ENCODE measurements at regions not wholly inside any gene's neighbourhood (a gene's known extent, or its start where the extent isn't known, plus 50 kb on each side); places are given as distances from the start of the nearest gene placed in this dataset.

DNA sequence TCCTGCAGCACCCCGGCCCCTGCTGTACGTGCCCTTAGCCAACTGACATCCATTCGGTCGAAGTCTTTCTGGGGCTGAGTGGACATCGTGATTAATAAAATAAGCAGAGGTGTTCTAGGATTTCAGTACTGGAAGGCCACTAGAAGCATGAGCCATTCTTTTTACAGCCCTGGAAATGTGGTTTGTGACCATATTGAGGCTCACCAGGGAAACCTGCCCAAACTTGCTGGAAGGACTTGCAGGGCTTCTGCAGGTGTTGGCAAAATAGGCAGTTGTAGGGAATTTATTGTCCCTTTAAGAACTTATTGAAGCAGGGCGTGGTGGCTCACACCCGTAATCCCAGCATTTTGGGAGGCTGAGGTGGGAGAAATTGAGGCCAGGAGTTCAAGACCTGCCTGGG, 80.8 kb downstream of the DOP1B start:
- TF ChIP-seq, protein P1, sequence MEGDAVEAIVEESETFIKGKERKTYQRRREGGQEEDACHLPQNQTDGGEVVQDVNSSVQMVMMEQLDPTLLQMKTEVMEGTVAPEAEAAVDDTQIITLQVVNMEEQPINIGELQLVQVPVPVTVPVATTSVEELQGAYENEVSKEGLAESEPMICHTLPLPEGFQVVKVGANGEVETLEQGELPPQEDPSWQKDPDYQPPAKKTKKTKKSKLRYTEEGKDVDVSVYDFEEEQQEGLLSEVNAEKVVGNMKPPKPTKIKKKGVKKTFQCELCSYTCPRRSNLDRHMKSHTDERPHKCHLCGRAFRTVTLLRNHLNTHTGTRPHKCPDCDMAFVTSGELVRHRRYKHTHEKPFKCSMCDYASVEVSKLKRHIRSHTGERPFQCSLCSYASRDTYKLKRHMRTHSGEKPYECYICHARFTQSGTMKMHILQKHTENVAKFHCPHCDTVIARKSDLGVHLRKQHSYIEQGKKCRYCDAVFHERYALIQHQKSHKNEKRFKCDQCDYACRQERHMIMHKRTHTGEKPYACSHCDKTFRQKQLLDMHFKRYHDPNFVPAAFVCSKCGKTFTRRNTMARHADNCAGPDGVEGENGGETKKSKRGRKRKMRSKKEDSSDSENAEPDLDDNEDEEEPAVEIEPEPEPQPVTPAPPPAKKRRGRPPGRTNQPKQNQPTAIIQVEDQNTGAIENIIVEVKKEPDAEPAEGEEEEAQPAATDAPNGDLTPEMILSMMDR (IDR thresholded peaks at IDR 0.05), result no peak
- TF ChIP-seq EZH2 (IDR thresholded peaks at IDR 0.05; ENCODE audit: borderline replicate concordance, insufficient read depth, low read depth, low read length, poor library complexity, severe bottlenecking), result no peak

Data from B cell (primary cell).